ENCODE measurements at regions not wholly inside any gene's neighbourhood (a gene's known extent, or its start where the extent isn't known, plus 50 kb on each side); places are given as distances from the start of the nearest gene placed in this dataset.

- no peak for DNase-seq
- Histone ChIP-seq H3K36me3 (ENCODE audit: control insufficient read depth in 2 of 2, extremely low read depth in 1 of 2, insufficient read depth in 1 of 2, low read length in 1 of 2) (no peaks in the 10 kb centered on the region), H3K27ac (ENCODE audit: low read length) (no peak overlapping the region), H3K4me1 (ENCODE audit: control insufficient read depth in 1 of 2, extremely low read depth in 1 of 2, insufficient read depth in 2 of 2, low read length in 2 of 2) (no peaks in the 10 kb centered on the region), H3K27me3 (replicated peaks in 1 of 2; ENCODE audit: control insufficient read depth in 2 of 2, extremely low read depth in 1 of 2, insufficient read depth in 2 of 2, low read length in 1 of 2) (no peaks in the 10 kb centered on the region), H3K4me3 (ENCODE audit: control insufficient read depth in 1 of 2, extremely low read depth in 1 of 2, low read length in 1 of 2) (no peak overlapping the region), H3K9me3 (no peaks in the 10 kb centered on the region)
- ChIA-PET POLR2A (no interaction called here), CTCF (no interaction called here)
- Mint-ChIP-seq H3K27me3 (peaks cover 4 to 8% of the 10 kb centered on the region in 2 donors), H3K4me1 (no peaks in the 10 kb centered on the region), H3K36me3 (no peaks in the 10 kb centered on the region), H3K4me3 (no peak overlapping the region), H3K9me3 (no peaks in the 10 kb centered on the region), H3K27ac (no peak overlapping the region)
- 40% methylated on average over 1 of the region's 6 CpGs for WGBS (ENCODE audit: insufficient coverage)
- ATAC-seq (replicated peaks in 1 of 4): no peak
Observed at GRCh38 chr9:32264170-32264864, 120.1 kb upstream of the ACO1 start.

- H3K4me3 Mint-ChIP-seq: no peak overlapping the region
- no peaks in the 10 kb centered on the region for H3K36me3 ChIP-seq (ENCODE audit: control insufficient read depth in 2 of 2, extremely low read depth in 1 of 2, insufficient read depth in 1 of 2, low read length in 1 of 2)
- H3K27me3 ChIP-seq (replicated peaks in 1 of 2; ENCODE audit: control insufficient read depth in 2 of 2, extremely low read depth in 1 of 2, insufficient read depth in 2 of 2, low read length in 1 of 2): no peaks in the 10 kb centered on the region
- H3K27ac ChIP-seq (ENCODE audit: low read length): no peak overlapping the region
- no peak for ATAC-seq (replicated peaks in 1 of 4)
- H3K36me3 Mint-ChIP-seq: no peaks in the 10 kb centered on the region
- no peak overlapping the region for H3K27ac Mint-ChIP-seq
- POLR2A ChIA-PET: no interaction called here
- H3K9me3 ChIP-seq: no peaks in the 10 kb centered on the region
- H3K4me3 ChIP-seq (ENCODE audit: control insufficient read depth in 1 of 2, extremely low read depth in 1 of 2, low read length in 1 of 2): no peak overlapping the region
- H3K4me1 ChIP-seq (ENCODE audit: control insufficient read depth in 1 of 2, extremely low read depth in 1 of 2, insufficient read depth in 2 of 2, low read length in 2 of 2): no peaks in the 10 kb centered on the region
- CTCF ChIA-PET: no interaction called here
- WGBS (ENCODE audit: insufficient coverage): no CpG with 5 or more reads among the region's 3 CpGs
- no peak for DNase-seq
- peaks cover 4 to 8% of the 10 kb centered on the region in 2 donors for H3K27me3 Mint-ChIP-seq
- no peaks in the 10 kb centered on the region for H3K9me3 Mint-ChIP-seq
- no peaks in the 10 kb centered on the region for H3K4me1 Mint-ChIP-seq
Observed at GRCh38 chr9:32265037-32265436, 119.4 kb upstream of the ACO1 start.

GRCh38 chr9:32278991-32279390 is 105.5 kb upstream of the ACO1 start:
- no peak for DNase-seq
- Histone ChIP-seq H3K27me3 (replicated peaks in 1 of 2; ENCODE audit: control insufficient read depth in 2 of 2, extremely low read depth in 1 of 2, insufficient read depth in 2 of 2, low read length in 1 of 2) (no peaks in the 10 kb centered on the region), H3K36me3 (ENCODE audit: control insufficient read depth in 2 of 2, extremely low read depth in 1 of 2, insufficient read depth in 1 of 2, low read length in 1 of 2) (no peaks in the 10 kb centered on the region), H3K4me3 (ENCODE audit: control insufficient read depth in 1 of 2, extremely low read depth in 1 of 2, low read length in 1 of 2) (no peak overlapping the region), H3K9me3 (no peaks in the 10 kb centered on the region), H3K4me1 (ENCODE audit: control insufficient read depth in 1 of 2, extremely low read depth in 1 of 2, insufficient read depth in 2 of 2, low read length in 2 of 2) (no peaks in the 10 kb centered on the region), H3K27ac (ENCODE audit: low read length) (no peak overlapping the region)
- ChIA-PET POLR2A (no interaction called here), CTCF (interaction anchor here in 1 of 2 donors (0.6 kb wide), 1 partner anchor 29 kb away, joined by 7 read pairs; no protein-coding TSS in a partner anchor)
- no peak overlapping the region for H3K4me3 Mint-ChIP-seq
- peaks cover 0 to 6% of the 10 kb centered on the region in 2 donors for H3K27me3 Mint-ChIP-seq
- H3K4me1 Mint-ChIP-seq: no peaks in the 10 kb centered on the region
- H3K27ac Mint-ChIP-seq: no peak overlapping the region
- no peaks in the 10 kb centered on the region for H3K9me3 Mint-ChIP-seq
- ATAC-seq (replicated peaks in 1 of 4): no peak
- H3K36me3 Mint-ChIP-seq: no peaks in the 10 kb centered on the region

- H3K4me1 Mint-ChIP-seq: no peaks in the 10 kb centered on the region
- H3K27me3 ChIP-seq (replicated peaks in 1 of 2; ENCODE audit: control insufficient read depth in 2 of 2, extremely low read depth in 1 of 2, insufficient read depth in 2 of 2, low read length in 1 of 2): peaks cover 0 to 10% of the 10 kb centered on the region in 2 experiments
Observed at GRCh38 chr9:32289756-32290155, 94.7 kb upstream of the ACO1 start.

GRCh38 chr9:32291370-32291769 is 93.1 kb upstream of the ACO1 start:
- Histone ChIP-seq H3K4me3 (ENCODE audit: control insufficient read depth in 1 of 2, extremely low read depth in 1 of 2, low read length in 1 of 2) (no peak overlapping the region), H3K36me3 (ENCODE audit: control insufficient read depth in 2 of 2, extremely low read depth in 1 of 2, insufficient read depth in 1 of 2, low read length in 1 of 2) (no peaks in the 10 kb centered on the region), H3K27ac (ENCODE audit: low read length) (no peak overlapping the region), H3K27me3 (replicated peaks in 1 of 2; ENCODE audit: control insufficient read depth in 2 of 2, extremely low read depth in 1 of 2, insufficient read depth in 2 of 2, low read length in 1 of 2) (peaks cover 0 to 10% of the 10 kb centered on the region in 2 experiments), H3K9me3 (no peaks in the 10 kb centered on the region), H3K4me1 (ENCODE audit: control insufficient read depth in 1 of 2, extremely low read depth in 1 of 2, insufficient read depth in 2 of 2, low read length in 2 of 2) (no peaks in the 10 kb centered on the region)
- ChIA-PET CTCF (no interaction called here), POLR2A (no interaction called here)
- DNase-seq (no peak), ATAC-seq (replicated peaks in 1 of 4) (no peak)
- H3K9me3 Mint-ChIP-seq: no peaks in the 10 kb centered on the region
- WGBS (ENCODE audit: insufficient coverage): no CpG with 5 or more reads among the region's 3 CpGs
- H3K27ac Mint-ChIP-seq: no peak overlapping the region
- H3K36me3 Mint-ChIP-seq: no peaks in the 10 kb centered on the region
- H3K4me1 Mint-ChIP-seq: no peaks in the 10 kb centered on the region
- peaks cover 18 to 25% of the 10 kb centered on the region in 2 donors for H3K27me3 Mint-ChIP-seq
- H3K4me3 Mint-ChIP-seq: no peak overlapping the region

More at GRCh38 chr9:32289756-32290155, 94.7 kb upstream of the ACO1 start:
- DNase-seq: no peak
- H3K9me3 ChIP-seq: no peaks in the 10 kb centered on the region
- H3K4me3 Mint-ChIP-seq: no peak overlapping the region
- no peaks in the 10 kb centered on the region for H3K36me3 ChIP-seq (ENCODE audit: control insufficient read depth in 2 of 2, extremely low read depth in 1 of 2, insufficient read depth in 1 of 2, low read length in 1 of 2)
- ChIA-PET POLR2A (no interaction called here), CTCF (no interaction called here)
- ATAC-seq (replicated peaks in 1 of 4): no peak
- no peaks in the 10 kb centered on the region for H3K4me1 ChIP-seq (ENCODE audit: control insufficient read depth in 1 of 2, extremely low read depth in 1 of 2, insufficient read depth in 2 of 2, low read length in 2 of 2)
- no CpG with 5 or more reads among the region's 3 CpGs for WGBS (ENCODE audit: insufficient coverage)
- H3K4me3 ChIP-seq (ENCODE audit: control insufficient read depth in 1 of 2, extremely low read depth in 1 of 2, low read length in 1 of 2): no peak overlapping the region
- H3K36me3 Mint-ChIP-seq: no peaks in the 10 kb centered on the region
- no peak overlapping the region for H3K27ac ChIP-seq (ENCODE audit: low read length)
- no peak overlapping the region for H3K27ac Mint-ChIP-seq
- H3K27me3 Mint-ChIP-seq: peaks cover 14 to 23% of the 10 kb centered on the region in 2 donors
- H3K9me3 Mint-ChIP-seq: no peaks in the 10 kb centered on the region

GRCh38 chr9:32292611-32293010 is 91.8 kb upstream of the ACO1 start:
- H3K4me3 ChIP-seq (ENCODE audit: control insufficient read depth in 1 of 2, extremely low read depth in 1 of 2, low read length in 1 of 2): no peak overlapping the region
- H3K36me3 ChIP-seq (ENCODE audit: control insufficient read depth in 2 of 2, extremely low read depth in 1 of 2, insufficient read depth in 1 of 2, low read length in 1 of 2): no peaks in the 10 kb centered on the region
- Mint-ChIP-seq H3K27ac (no peak overlapping the region), H3K4me3 (no peak overlapping the region), H3K27me3 (peaks cover 20 to 21% of the 10 kb centered on the region in 2 donors), H3K36me3 (no peaks in the 10 kb centered on the region), H3K9me3 (no peaks in the 10 kb centered on the region), H3K4me1 (no peaks in the 10 kb centered on the region)
- no peak overlapping the region for H3K27ac ChIP-seq (ENCODE audit: low read length)
- no peaks in the 10 kb centered on the region for H3K9me3 ChIP-seq
- DNase-seq (no peak), ATAC-seq (replicated peaks in 1 of 4) (no peak)
- ChIA-PET POLR2A (no interaction called here), CTCF (no interaction called here)
- no peaks in the 10 kb centered on the region for H3K4me1 ChIP-seq (ENCODE audit: control insufficient read depth in 1 of 2, extremely low read depth in 1 of 2, insufficient read depth in 2 of 2, low read length in 2 of 2)
- 72% methylated on average over 2 of the region's 2 CpGs for WGBS (ENCODE audit: insufficient coverage)
- H3K27me3 ChIP-seq (replicated peaks in 1 of 2; ENCODE audit: control insufficient read depth in 2 of 2, extremely low read depth in 1 of 2, insufficient read depth in 2 of 2, low read length in 1 of 2): peaks cover 0 to 10% of the 10 kb centered on the region in 2 experiments

- POLR2A ChIA-PET: no interaction called here
- no peaks in the 10 kb centered on the region for H3K9me3 ChIP-seq
- peaks cover 20 to 24% of the 10 kb centered on the region in 2 donors for H3K27me3 Mint-ChIP-seq
Observed at GRCh38 chr9:32293091-32293490, 91.4 kb upstream of the ACO1 start.

More at GRCh38 chr9:32293091-32293490, 91.4 kb upstream of the ACO1 start:
- Histone ChIP-seq H3K27me3 (replicated peaks in 1 of 2; ENCODE audit: control insufficient read depth in 2 of 2, extremely low read depth in 1 of 2, insufficient read depth in 2 of 2, low read length in 1 of 2) (peaks cover 0 to 10% of the 10 kb centered on the region in 2 experiments), H3K27ac (ENCODE audit: low read length) (no peak overlapping the region), H3K36me3 (ENCODE audit: control insufficient read depth in 2 of 2, extremely low read depth in 1 of 2, insufficient read depth in 1 of 2, low read length in 1 of 2) (no peaks in the 10 kb centered on the region), H3K4me3 (ENCODE audit: control insufficient read depth in 1 of 2, extremely low read depth in 1 of 2, low read length in 1 of 2) (no peak overlapping the region), H3K4me1 (ENCODE audit: control insufficient read depth in 1 of 2, extremely low read depth in 1 of 2, insufficient read depth in 2 of 2, low read length in 2 of 2) (no peaks in the 10 kb centered on the region)
- CTCF ChIA-PET: no interaction called here
- WGBS (ENCODE audit: insufficient coverage): no CpG with 5 or more reads among the region's 1 CpG
- Mint-ChIP-seq H3K36me3 (no peaks in the 10 kb centered on the region), H3K4me3 (no peak overlapping the region), H3K27ac (no peak overlapping the region), H3K9me3 (peaks cover 0 to 4% (median 0%) of the 10 kb centered on the region in 3 donors), H3K4me1 (no peaks in the 10 kb centered on the region)
- DNase-seq (no peak), ATAC-seq (replicated peaks in 1 of 4) (no peak)

All from T-cell (primary cell).